SK-N-SH treated with all-trans-retinoic acid at 6 μM for 48 hours (cell line): ENCODE measurements at regions not wholly inside any gene's neighbourhood (a gene's known extent, or its start where the extent isn't known, plus 50 kb on each side); places are given as distances from the start of the nearest gene placed in this dataset.

Experiments used
- CREB5 ChIP-seq: fragments of 250-450 bp; sonication (Bioruptor Pico); IDR thresholded peaks from 2 replicates; pipeline ENCODE4 v1.5.1; 2020; ENCODE audit warnings: low read depth, mild to moderate bottlenecking, moderate library complexity
- GLIS3 ChIP-seq: fragments of 250-450 bp; sonication (Bioruptor Pico); IDR thresholded peaks from 2 replicates; pipeline ENCODE4 v1.5.0; 2020; ENCODE audit warnings: mild to moderate bottlenecking, moderate library complexity
- POU6F1 ChIP-seq: fragments of 250-450 bp; sonication (Bioruptor Pico); IDR thresholded peaks from 2 replicates; pipeline ENCODE4 v1.8.0; 2021; ENCODE audit warnings: low read depth, mild to moderate bottlenecking, moderate library complexity, borderline replicate concordance
- TSHZ2 ChIP-seq: fragments of 250-450 bp; sonication (Bioruptor Pico); IDR thresholded peaks from 2 replicates; pipeline ENCODE4 v1.5.0; 2020; ENCODE audit warnings: mild to moderate bottlenecking, moderate library complexity
- ZC3H10 ChIP-seq: fragments of 250-450 bp; sonication (Bioruptor Pico); IDR thresholded peaks from 2 replicates; pipeline ENCODE4 v1.5.1; 2021; ENCODE audit warnings: mild to moderate bottlenecking, moderate library complexity
- ZFP3 ChIP-seq: fragments of 250-450 bp; sonication (Bioruptor Pico); IDR thresholded peaks from 2 replicates; pipeline ENCODE4 v1.5.0; 2020; ENCODE audit warnings: mild to moderate bottlenecking, moderate library complexity

GRCh38 chr1:218865591-218865990 lies 308.1 kb upstream of the LYPLAL1 start:
- TF ChIP-seq GLIS3 (CRISPR knock-in tag) (no peak), TSHZ2 (CRISPR knock-in tag) (no peak), POU6F1 (no peak), CREB5 (CRISPR knock-in tag) (no peak), ZC3H10 (CRISPR knock-in tag) (no peak), ZFP3 (no peak)
